BJ (cell line): ENCODE measurements at regions not wholly inside any gene's neighbourhood (a gene's known extent, or its start where the extent isn't known, plus 50 kb on each side); places are given as distances from the start of the nearest gene placed in this dataset.

Experiments
- CTCF ChIA-PET: fragments of 350-600 bp; formaldehyde crosslinking; extraction: SDS; loops from one replicate; lab custom pipeline; 2021; ENCODE audit warnings: antibody characterized with exemption, inconsistent platforms; lab: Yijun Ruan, JAX
- POLR2A ChIA-PET: fragments of 300-600 bp; sonication (Branson Sonifier 250); formaldehyde crosslinking; extraction: SDS; loops from one replicate; lab custom pipeline; 2021; ENCODE audit warnings: antibody characterized with exemption; lab: Charles Lee
- DNase-seq: peaks from one replicate; pipeline ENCODE4 v3.0.0-alpha.2; 2011; ENCODE audit warnings: low read depth
- H3K27me3 ChIP-seq: 2 replicates; pipeline ENCODE4 v1.6.0; 2011; ENCODE audit warnings: low read length; ENCODE audit not compliant: control insufficient read depth, insufficient read depth
- H3K36me3 ChIP-seq: 2 replicates; pipeline ENCODE4 v1.5.1; 2011; ENCODE audit warnings: low read length; ENCODE audit not compliant: control insufficient read depth, insufficient read depth
- H3K4me3 ChIP-seq: 2 replicates; pipeline ENCODE4 v1.5.1; 2011; ENCODE audit warnings: low read depth, mild to moderate bottlenecking, control low read depth, low read length
- CTCF ChIP-seq: IDR thresholded peaks from 2 replicates; pipeline ENCODE4 v1.5.1; 2011; ENCODE audit warnings: low read depth, mild to moderate bottlenecking, control low read depth, inconsistent platforms, low read length, moderate library complexity; ENCODE audit not compliant: insufficient read depth

DNA sequence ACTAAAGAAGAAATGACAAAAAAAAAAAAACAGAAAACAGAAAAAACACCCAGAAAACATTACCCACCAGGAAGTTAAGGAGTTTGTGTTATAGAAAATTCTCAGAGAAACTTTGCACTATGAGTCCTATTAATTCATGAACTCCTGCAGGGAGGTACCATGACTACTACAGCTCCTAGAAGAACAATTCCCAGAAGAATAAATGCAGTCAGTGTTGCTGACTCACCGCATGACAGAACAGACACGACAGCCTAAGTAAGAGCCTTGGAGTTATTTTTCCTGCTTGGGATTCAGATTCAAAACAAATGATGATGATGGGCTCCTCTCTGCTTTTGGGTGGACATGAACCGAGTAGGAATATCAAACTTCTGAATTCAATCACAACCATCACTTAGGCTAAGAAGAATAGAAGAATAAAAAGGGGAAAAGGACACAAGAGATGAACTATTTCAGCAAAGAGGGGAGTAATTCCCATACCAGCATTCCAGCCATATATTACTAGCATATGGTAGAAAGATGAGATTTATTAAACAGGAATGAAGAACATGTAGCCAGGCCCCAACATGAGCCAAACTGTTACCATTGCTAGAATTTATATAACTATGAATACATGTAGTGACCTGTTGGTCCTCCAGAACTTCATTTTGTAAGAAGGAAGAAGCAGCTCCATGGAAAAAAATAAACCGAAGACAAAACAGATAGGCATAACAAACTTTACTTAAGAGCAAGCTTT lies 209.6 kb upstream of the PDE4D start:
- POLR2A ChIA-PET = no interaction called here

DNA sequence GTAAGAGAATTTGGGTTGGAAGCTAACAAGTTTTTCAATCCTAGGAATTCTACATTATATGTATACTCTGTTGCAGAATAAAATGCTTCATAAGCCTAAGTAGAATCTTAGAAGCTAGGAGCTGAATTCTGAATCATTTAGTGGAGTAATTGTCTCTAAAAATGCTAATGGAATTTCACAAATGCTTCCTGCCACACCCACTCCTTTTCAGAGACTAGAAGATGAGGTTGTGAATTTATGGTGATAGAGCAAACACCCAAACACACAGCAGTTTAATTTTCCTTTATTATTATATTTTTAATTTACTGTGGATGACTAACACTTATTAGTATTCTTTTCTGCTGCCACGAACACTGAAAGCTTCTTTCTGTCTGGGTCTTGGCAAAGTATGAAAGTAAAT lies 208.0 kb upstream of the PDE4D start:
- TF ChIP-seq CTCF = no peak
- ChIA-PET CTCF (interaction anchor here (1.7 kb wide), 1 partner anchor 149 kb away, joined by 4 read pairs; no protein-coding TSS in a partner anchor), POLR2A (no interaction called here)
- no peak for DNase-seq
- no peak overlapping the region for H3K4me3 ChIP-seq
- H3K36me3 ChIP-seq = no peaks in the 10 kb centered on the region
- H3K27me3 ChIP-seq = no peaks in the 10 kb centered on the region

More for the DNA sequence above, 209.6 kb upstream of the PDE4D start:
- no peak overlapping the region for H3K4me3 ChIP-seq
- TF ChIP-seq CTCF = no peak
- H3K27me3 ChIP-seq = no peaks in the 10 kb centered on the region
- no peaks in the 10 kb centered on the region for H3K36me3 ChIP-seq
- peak; percentile 32 for DNase-seq
- CTCF ChIA-PET = no interaction called here

GRCh38 chr5:60092671-60093422 lies 199.3 kb upstream of the PDE4D start:
- Histone ChIP-seq H3K27me3 (no peaks in the 10 kb centered on the region), H3K36me3 (no peaks in the 10 kb centered on the region), H3K4me3 (no peak overlapping the region)
- DNase-seq = peak; percentile 75
- TF ChIP-seq CTCF = no peak
- ChIA-PET POLR2A (interaction anchor here (0.7 kb wide), 1 partner anchor 268 kb away, joined by 8 read pairs; no protein-coding TSS in a partner anchor), CTCF (interaction anchor here (0.5 kb wide), 1 partner anchor 10 kb away, joined by 4 read pairs; no protein-coding TSS in a partner anchor)

GRCh38 chr5:60086583-60086982 lies 193.1 kb upstream of the PDE4D start:
- H3K27me3 ChIP-seq = no peaks in the 10 kb centered on the region
- TF ChIP-seq CTCF = no peak
- H3K36me3 ChIP-seq = no peaks in the 10 kb centered on the region
- no peak for DNase-seq
- ChIA-PET CTCF (no interaction called here), POLR2A (no interaction called here)
- H3K4me3 ChIP-seq = no peak overlapping the region

- Histone ChIP-seq H3K36me3 (no peaks in the 10 kb centered on the region), H3K27me3 (no peaks in the 10 kb centered on the region), H3K4me3 (no peak overlapping the region)
- ChIA-PET CTCF (no interaction called here), POLR2A (no interaction called here)
- no peak for DNase-seq
- TF ChIP-seq CTCF = no peak
Observed at GRCh38 chr5:60084226-60084625, 190.7 kb upstream of the PDE4D start.
